ENCODE measurements at regions not wholly inside any gene's neighbourhood (a gene's known extent, or its start where the extent isn't known, plus 50 kb on each side); places are given as distances from the start of the nearest gene placed in this dataset.

- TF ChIP-seq POLR2A (IDR thresholded peaks at IDR 0.05; ENCODE audit: low read depth, low read length) (no peak), SPI1 (IDR thresholded peaks at IDR 0.05; ENCODE audit: low read depth, low read length) (no peak), POLR2AphosphoS5 (IDR thresholded peaks at IDR 0.05; ENCODE audit: low read depth, low read length) (no peak), TAF1 (IDR thresholded peaks at IDR 0.05; ENCODE audit: low read depth, low read length) (no peak), POU2F2 (IDR thresholded peaks at IDR 0.05; ENCODE audit: low read depth, low read length) (no peak), PAX5 (IDR thresholded peaks at IDR 0.05; ENCODE audit: insufficient read depth, low read length, severe bottlenecking) (no peak)
Measured at GRCh38 chr20:22504829-22505377, 79.5 kb downstream of the FOXA2 start.
